Keratinocyte (primary cell): ENCODE measurements at regions not wholly inside any gene's neighbourhood (a gene's known extent, or its start where the extent isn't known, plus 50 kb on each side); places are given as distances from the start of the nearest gene placed in this dataset.

Source experiments
- DNase-seq: peaks from one replicate; pipeline ENCODE4 v3.0.0-alpha.2; 2011; ENCODE audit warnings: low read depth, missing footprints, low spot score
- FAIRE-seq: peaks from 2 replicates; lab custom pipeline; 2011; peaks lifted over from hg19 to GRCh38; lab: Jason Lieb, UNC
- H2AFZ ChIP-seq: 2 replicates; pipeline ENCODE4 v1.6.0; 2012; ENCODE audit warnings: low read length, control low read depth, inconsistent platforms; ENCODE audit not compliant: control insufficient read depth
- H3K27ac ChIP-seq: 2 replicates; pipeline ENCODE4 v1.5.1; 2011; ENCODE audit warnings: low read length; ENCODE audit not compliant: control insufficient read depth, insufficient read depth
- H3K27me3 ChIP-seq: 3 replicates; pipeline ENCODE4 v1.6.0; 2011; ENCODE audit warnings: low read length; ENCODE audit not compliant: control insufficient read depth, insufficient read depth; ENCODE audit errors: extremely low read depth
- H3K36me3 ChIP-seq, 2 experiments: 2 replicates in 1 of 2; 3 replicates in 1 of 2; pipeline ENCODE4 v1.5.1; 2011; ENCODE audit warnings: low read length in 2 of 2, mild to moderate bottlenecking in 1 of 2; ENCODE audit not compliant: control insufficient read depth in 2 of 2, insufficient read depth in 2 of 2; ENCODE audit errors: extremely low read depth in 1 of 2
- H3K4me1 ChIP-seq: 3 replicates; pipeline ENCODE4 v1.5.1; 2011; ENCODE audit warnings: low read length; ENCODE audit not compliant: control insufficient read depth, insufficient read depth; ENCODE audit errors: extremely low read depth
- H3K4me2 ChIP-seq: 3 replicates; pipeline ENCODE4 v1.6.0; 2011; ENCODE audit warnings: low read depth, low read length; ENCODE audit not compliant: control insufficient read depth, insufficient read depth; ENCODE audit errors: extremely low read depth
- H3K4me3 ChIP-seq, 3 experiments: fragments of 200-600 bp in 1 of 3; sonication (generic) in 1 of 3; 2 replicates in 2 of 3; 3 replicates in 1 of 3; pipeline ENCODE4 v1.5.1; 2011 to 2016; ENCODE audit warnings: low read length in 3 of 3, mild to moderate bottlenecking in 3 of 3, control low read depth in 2 of 3, inconsistent platforms in 1 of 3, low read depth in 1 of 3, mixed read lengths in 1 of 3, mixed run types in 1 of 3, moderate library complexity in 1 of 3; ENCODE audit not compliant: control insufficient read depth in 2 of 3, insufficient read depth in 2 of 3; ENCODE audit errors: extremely low read depth in 1 of 3
- H3K79me2 ChIP-seq: 2 replicates; pipeline ENCODE4 v1.6.0; 2012; ENCODE audit warnings: low read length; ENCODE audit not compliant: control insufficient read depth, insufficient read depth
- H3K9ac ChIP-seq: 3 replicates; pipeline ENCODE4 v1.6.0; 2011; ENCODE audit warnings: low read length; ENCODE audit not compliant: control insufficient read depth, insufficient read depth; ENCODE audit errors: extremely low read depth
- H3K9me1 ChIP-seq: 3 replicates; pipeline ENCODE4 v1.6.0; 2011; ENCODE audit warnings: low read length; ENCODE audit not compliant: control insufficient read depth, insufficient read depth; ENCODE audit errors: extremely low read depth
- H3K9me3 ChIP-seq: 2 replicates; pipeline ENCODE4 v1.5.1; 2012; ENCODE audit warnings: low read depth, low read length; ENCODE audit not compliant: control insufficient read depth
- H4K20me1 ChIP-seq: 3 replicates; pipeline ENCODE4 v1.6.0; 2011; ENCODE audit warnings: low read length; ENCODE audit not compliant: control insufficient read depth, insufficient read depth; ENCODE audit errors: extremely low read depth
- CTCF ChIP-seq, 3 experiments: IDR thresholded peaks in 1 of 3; conservative IDR thresholded peaks in 1 of 3; optimal IDR thresholded peaks in 1 of 3; 2 replicates in 2 of 3; 3 replicates in 1 of 3; pipeline versions ENCODE3 to v1.5.1; 2011; ENCODE audit warnings: low read length in 3 of 3, mild to moderate bottlenecking in 3 of 3, moderate library complexity in 2 of 3, control low read depth in 1 of 3, inconsistent platforms in 1 of 3; ENCODE audit not compliant: insufficient read depth in 2 of 3; ENCODE audit errors: extremely low read depth in 1 of 3
- EZH2 ChIP-seq: IDR thresholded peaks from one replicate; pipeline ENCODE4 v1.6.1; 2012; ENCODE audit warnings: inconsistent platforms, mild to moderate bottlenecking, low read length, moderate library complexity
- dilution Hi-C: fragments of 300-500 bp; cut with MboI; formaldehyde crosslinking; loops from one replicate; pipeline ENCODE4 v1.7.0; 2020; ENCODE audit warnings: low sequenced_read_pairs; ENCODE audit not compliant: extremely low pct_ligation_motif_present

- no peak overlapping the region for H2AFZ ChIP-seq
- no peak overlapping the region for H3K9ac ChIP-seq
- H3K9me3 ChIP-seq = no peaks in the 10 kb centered on the region
- no peaks in the 10 kb centered on the region for H3K36me3 ChIP-seq
- DNase-seq (no peak), FAIRE-seq (no peak)
- dilution Hi-C loops = no loop called here
- H3K9me1 ChIP-seq = no peaks in the 10 kb centered on the region
- no peak overlapping the region for H3K4me3 ChIP-seq
- H3K79me2 ChIP-seq = no peaks in the 10 kb centered on the region
- no peaks in the 10 kb centered on the region for H3K27me3 ChIP-seq
- no peaks in the 10 kb centered on the region for H3K4me1 ChIP-seq
- TF ChIP-seq CTCF (optimal IDR thresholded peaks at IDR 0.05 in 1 of 3, IDR thresholded peaks at IDR 0.05 in 1 of 3, conservative IDR thresholded peaks at IDR 0.05 in 1 of 3; ENCODE audit: extremely low read depth in 1 of 3, insufficient read depth in 2 of 3, low read length in 3 of 3) = no peak
- no peak for TF ChIP-seq EZH2
- no peak overlapping the region for H3K27ac ChIP-seq
- no peak overlapping the region for H3K4me2 ChIP-seq
- H4K20me1 ChIP-seq = no peaks in the 10 kb centered on the region
These were observed 335.5 kb upstream of the EDNRB start for GRCh38 chr13:78254113-78254512.

DNA sequence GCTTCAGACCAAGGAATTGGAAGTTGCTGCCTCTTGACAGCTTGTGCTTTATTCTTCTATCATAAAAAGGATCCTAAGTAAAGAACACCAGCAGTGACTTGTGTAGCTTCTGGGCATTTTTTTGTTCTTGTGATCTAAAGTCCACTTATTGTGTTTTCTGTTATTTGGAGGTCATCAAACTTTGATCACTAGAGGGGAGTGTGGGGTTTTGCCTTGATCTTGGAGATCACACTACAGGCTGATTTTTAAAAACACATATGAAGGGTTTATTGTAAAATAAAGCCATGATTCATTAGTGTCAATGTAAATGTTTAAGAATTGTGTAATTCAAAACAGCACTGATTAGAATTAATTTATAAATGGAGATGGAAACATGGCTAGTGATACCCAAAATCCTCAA, 328.7 kb upstream of the EDNRB start:
- TF ChIP-seq CTCF (optimal IDR thresholded peaks at IDR 0.05 in 1 of 3, IDR thresholded peaks at IDR 0.05 in 1 of 3, conservative IDR thresholded peaks at IDR 0.05 in 1 of 3; ENCODE audit: extremely low read depth in 1 of 3, insufficient read depth in 2 of 3, low read length in 3 of 3) (no peak), EZH2 (no peak)
- H3K9ac ChIP-seq = no peak overlapping the region
- dilution Hi-C loops = no loop called here
- no peak overlapping the region for H2AFZ ChIP-seq
- DNase-seq (no peak), FAIRE-seq (no peak)
- no peaks in the 10 kb centered on the region for H3K4me1 ChIP-seq
- H3K9me1 ChIP-seq = no peaks in the 10 kb centered on the region
- H3K4me3 ChIP-seq = no peak overlapping the region
- H3K27me3 ChIP-seq = no peaks in the 10 kb centered on the region
- H3K27ac ChIP-seq = no peak overlapping the region
- no peak overlapping the region for H3K4me2 ChIP-seq
- no peaks in the 10 kb centered on the region for H3K36me3 ChIP-seq
- H3K9me3 ChIP-seq = no peaks in the 10 kb centered on the region
- no peaks in the 10 kb centered on the region for H3K79me2 ChIP-seq
- no peaks in the 10 kb centered on the region for H4K20me1 ChIP-seq
